Hepatocyte (in vitro differentiated cells): ENCODE measurements at regions not wholly inside any gene's neighbourhood (a gene's known extent, or its start where the extent isn't known, plus 50 kb on each side); places are given as distances from the start of the nearest gene placed in this dataset.

Source experiments
- CTCF ChIP-seq: fragments of 200-600 bp; sonication (generic); IDR thresholded peaks from 2 replicates; pipeline ENCODE4 v1.5.1; 2016; ENCODE audit warnings: antibody characterized with exemption, mild to moderate bottlenecking; ENCODE audit not compliant: poor library complexity
- EZH2 ChIP-seq: fragments of 200-600 bp; sonication (generic); IDR thresholded peaks from 2 replicates; pipeline ENCODE4 v1.6.1; 2016; ENCODE audit warnings: antibody characterized with exemption, mild to moderate bottlenecking, borderline replicate concordance
- EZH2phosphoT487 ChIP-seq: fragments of 200-600 bp; sonication (generic); IDR thresholded peaks from one replicate; pipeline ENCODE4 v1.6.1; 2018; ENCODE audit warnings: antibody characterized with exemption, mild to moderate bottlenecking, low read depth, moderate library complexity; ENCODE audit not compliant: unreplicated experiment, severe bottlenecking

- TF ChIP-seq CTCF (no peak), EZH2 (no peak), EZH2phosphoT487 (no peak)
These were observed 92.3 kb downstream of the LITAF start for GRCh38 chr16:11494433-11494832.
